ENCODE measurements at regions not wholly inside any gene's neighbourhood (a gene's known extent, or its start where the extent isn't known, plus 50 kb on each side); places are given as distances from the start of the nearest gene placed in this dataset.

- TF ChIP-seq JUND (IDR thresholded peaks at IDR 0.05), result no peak
- no peak for TF ChIP-seq NR2F2 (IDR thresholded peaks at IDR 0.05)
- no peak for TF ChIP-seq RAD21 (IDR thresholded peaks at IDR 0.05)
- no peak for TF ChIP-seq SP1 (IDR thresholded peaks at IDR 0.05)
- no peak for TF ChIP-seq HNF4G (IDR thresholded peaks at IDR 0.05)
- no peak for TF ChIP-seq CTCF (IDR thresholded peaks at IDR 0.05; ENCODE audit: low read depth, low read length, missing input control)
- no peak for TF ChIP-seq RXRA (IDR thresholded peaks at IDR 0.05)
- no peak for TF ChIP-seq YY1 (IDR thresholded peaks at IDR 0.05)
- no peak for TF ChIP-seq EGR1 (IDR thresholded peaks at IDR 0.05; ENCODE audit: low read depth in 2 of 2)
- TF ChIP-seq REST (IDR thresholded peaks at IDR 0.05), result no peak
- no peak overlapping the region for H3K4me3 ChIP-seq (ENCODE audit: low read depth in 1 of 3, low read length in 3 of 3)
- H3K36me3 ChIP-seq (ENCODE audit: control insufficient read depth in 4 of 4, insufficient read depth in 3 of 4, low read depth in 1 of 4, low read length in 3 of 4), result no peaks in the 10 kb centered on the region
- no peak for DNase-seq (ENCODE audit: low spot score)
- no peaks in the 10 kb centered on the region for H3K27me3 ChIP-seq (ENCODE audit: control insufficient read depth in 4 of 4, insufficient read depth in 4 of 4, low read length in 3 of 4)
- 91% methylated on average over 12 of the region's 12 CpGs for WGBS
- H3K9ac ChIP-seq (ENCODE audit: low read depth in 1 of 2, low read length in 2 of 2), result no peak overlapping the region
- H3K4me1 ChIP-seq (ENCODE audit: control insufficient read depth in 4 of 4, insufficient read depth in 4 of 4, low read length in 3 of 4), result peaks cover 0 to 8% (median 4%) of the 10 kb centered on the region in 4 donors
- H3K9me3 ChIP-seq (ENCODE audit: control insufficient read depth in 4 of 4, low read length in 3 of 4), result no peaks in the 10 kb centered on the region
- H3K27ac ChIP-seq (ENCODE audit: low read depth in 1 of 2, low read length in 2 of 2), result no peak overlapping the region
These were observed 101.1 kb downstream of the ZFP36L2 start for GRCh38 chr2:43125090-43125998.

- H3K9me3 ChIP-seq (ENCODE audit: control insufficient read depth in 4 of 4, low read length in 3 of 4), result peaks cover 0 to 2% (median 0%) of the 10 kb centered on the region in 4 donors
- no peak overlapping the region for H3K4me3 ChIP-seq (ENCODE audit: low read depth in 1 of 3, low read length in 3 of 3)
- peaks cover 0 to 8% (median 4%) of the 10 kb centered on the region in 4 donors for H3K4me1 ChIP-seq (ENCODE audit: control insufficient read depth in 4 of 4, insufficient read depth in 4 of 4, low read length in 3 of 4)
- no peaks in the 10 kb centered on the region for H3K27me3 ChIP-seq (ENCODE audit: control insufficient read depth in 4 of 4, insufficient read depth in 4 of 4, low read length in 3 of 4)
- no peak for TF ChIP-seq HNF4A (conservative IDR thresholded peaks at IDR 0.05)
- no peak for TF ChIP-seq EGR1 (IDR thresholded peaks at IDR 0.05; ENCODE audit: low read depth in 2 of 2)
- no peak for TF ChIP-seq GABPA (IDR thresholded peaks at IDR 0.05 in 1 of 2, conservative IDR thresholded peaks at IDR 0.05 in 1 of 2)
- TF ChIP-seq TAF1 (conservative IDR thresholded peaks at IDR 0.05), result no peak
- no peak for TF ChIP-seq FOXA1 (IDR thresholded peaks at IDR 0.05)
- no peak for TF ChIP-seq JUND (IDR thresholded peaks at IDR 0.05)
- H3K9ac ChIP-seq (ENCODE audit: low read depth in 1 of 2, low read length in 2 of 2), result no peak overlapping the region
- H3K27ac ChIP-seq (ENCODE audit: low read depth in 1 of 2, low read length in 2 of 2), result no peak overlapping the region
- DNase-seq (ENCODE audit: low spot score), result no peak
- WGBS, result 92% methylated on average over 8 of the region's 8 CpGs
- no peaks in the 10 kb centered on the region for H3K36me3 ChIP-seq (ENCODE audit: control insufficient read depth in 4 of 4, insufficient read depth in 3 of 4, low read depth in 1 of 4, low read length in 3 of 4)
These were observed 101.7 kb downstream of the ZFP36L2 start for GRCh38 chr2:43124687-43125057.

All from liver (tissue), 8 donors.